ENCODE measurements at regions not wholly inside any gene's neighbourhood (a gene's known extent, or its start where the extent isn't known, plus 50 kb on each side); places are given as distances from the start of the nearest gene placed in this dataset.
"Not testable (repeated sequence)": the region's sequence is repeated elsewhere in the genome, so short reads cannot be mapped to it uniquely, and the experiment has no call there.

DNA sequence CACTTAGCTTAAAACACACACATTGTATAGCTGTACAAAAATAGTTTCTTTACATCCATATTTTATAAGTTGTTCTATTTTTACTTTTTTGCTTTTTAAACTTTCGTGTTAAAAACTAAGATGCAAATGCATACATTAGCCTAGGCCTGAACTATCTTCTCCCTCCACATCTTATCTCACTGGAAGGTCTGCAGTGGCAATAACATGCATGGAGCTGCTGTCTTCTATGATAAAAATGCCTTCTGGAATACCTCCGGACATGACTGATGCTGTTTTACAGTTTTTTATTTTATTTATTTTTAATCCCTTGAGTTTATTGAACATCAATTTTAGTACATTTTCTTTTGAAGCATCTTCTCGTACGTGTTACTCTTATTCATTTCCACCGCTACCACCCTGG, 112.3 kb upstream of the TSPAN8 start:
- H3K27ac Mint-ChIP-seq: no peak overlapping the region
- H3K36me3 Mint-ChIP-seq (ENCODE audit: low read depth): no peaks in the 10 kb centered on the region
- peaks cover 22% of the 10 kb centered on the region for H3K9me3 Mint-ChIP-seq
- H3K4me3 Mint-ChIP-seq: no peak overlapping the region
- no peaks in the 10 kb centered on the region for H3K27me3 Mint-ChIP-seq (ENCODE audit: insufficient read depth)
- DNase-seq: no peak
- no peaks in the 10 kb centered on the region for H3K4me1 Mint-ChIP-seq (ENCODE audit: low read depth)
- TF ChIP-seq CTCF (IDR thresholded peaks at IDR 0.05): no peak

GRCh38 chr12:71269281-71269598, 111.4 kb upstream of the TSPAN8 start:
- no peak overlapping the region for H3K4me3 Mint-ChIP-seq
- TF ChIP-seq CTCF (IDR thresholded peaks at IDR 0.05): no peak
- no peaks in the 10 kb centered on the region for H3K4me1 Mint-ChIP-seq (ENCODE audit: low read depth)
- no peak overlapping the region for H3K27ac Mint-ChIP-seq
- no peak for DNase-seq
- no peaks in the 10 kb centered on the region for H3K36me3 Mint-ChIP-seq (ENCODE audit: low read depth)
- H3K9me3 Mint-ChIP-seq: peaks cover 22% of the 10 kb centered on the region
- H3K27me3 Mint-ChIP-seq (ENCODE audit: insufficient read depth): no peaks in the 10 kb centered on the region

DNA sequence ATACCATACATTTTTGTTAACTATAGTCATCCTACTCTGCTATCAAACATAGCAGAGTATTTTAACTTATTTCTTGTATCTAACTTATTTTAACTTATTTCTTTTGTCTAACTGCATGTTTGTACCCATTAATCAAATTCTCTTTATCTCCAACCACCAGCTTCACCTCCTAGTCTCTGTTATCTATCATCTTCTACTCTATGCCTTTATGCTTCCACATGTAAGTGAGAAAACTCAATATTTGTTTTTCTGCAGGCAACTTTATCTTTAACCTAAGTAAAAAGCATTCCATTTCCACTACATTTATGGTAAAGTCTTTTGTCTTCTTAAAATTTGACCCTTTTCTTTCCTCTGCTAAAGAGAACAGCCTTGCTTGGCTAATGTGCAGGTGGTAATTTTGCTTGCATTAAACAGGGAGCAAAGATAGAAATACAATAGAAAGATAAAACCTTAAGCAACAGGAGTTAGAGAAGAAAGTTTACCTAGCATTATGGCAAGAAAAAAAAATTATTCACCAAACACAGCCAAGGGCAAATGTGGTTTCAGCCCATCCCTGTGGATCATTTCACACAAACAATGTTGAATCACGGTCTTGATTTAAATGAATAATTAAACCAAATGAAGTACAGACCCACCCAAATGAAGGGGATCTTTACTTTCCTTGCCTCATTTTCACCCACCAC, 110.9 kb upstream of the TSPAN8 start:
- no peak for TF ChIP-seq CTCF (IDR thresholded peaks at IDR 0.05)
- peaks cover 22% of the 10 kb centered on the region for H3K9me3 Mint-ChIP-seq
- DNase-seq: no peak
- no peaks in the 10 kb centered on the region for H3K36me3 Mint-ChIP-seq (ENCODE audit: low read depth)
- H3K27me3 Mint-ChIP-seq (ENCODE audit: insufficient read depth): no peaks in the 10 kb centered on the region
- H3K4me3 Mint-ChIP-seq: no peak overlapping the region
- no peaks in the 10 kb centered on the region for H3K4me1 Mint-ChIP-seq (ENCODE audit: low read depth)
- H3K27ac Mint-ChIP-seq: no peak overlapping the region

DNA sequence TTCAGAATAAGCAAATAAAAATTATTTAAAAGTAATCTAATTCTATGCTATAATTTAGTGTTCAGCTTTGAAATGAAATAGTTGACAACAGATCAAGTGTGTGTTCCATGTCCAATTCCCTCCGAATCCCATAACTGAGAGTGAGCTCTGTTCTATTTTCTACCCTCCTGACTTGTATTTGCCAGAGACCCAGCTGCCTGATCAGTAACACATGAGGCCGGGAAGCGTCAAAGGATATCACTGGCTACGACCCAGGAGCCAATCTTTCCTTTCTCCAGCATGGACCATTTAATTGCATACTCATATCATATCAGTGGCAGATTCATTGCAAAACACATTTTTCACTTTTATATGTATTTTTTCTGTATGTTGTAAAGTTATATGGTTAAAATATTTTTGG, 108.8 kb upstream of the TSPAN8 start:
- Mint-ChIP-seq H3K4me1 (ENCODE audit: low read depth) (no peaks in the 10 kb centered on the region), H3K4me3 (no peak overlapping the region), H3K27me3 (ENCODE audit: insufficient read depth) (no peaks in the 10 kb centered on the region), H3K9me3 (peaks cover 26% of the 10 kb centered on the region), H3K36me3 (ENCODE audit: low read depth) (no peaks in the 10 kb centered on the region), H3K27ac (no peak overlapping the region)
- TF ChIP-seq CTCF (IDR thresholded peaks at IDR 0.05): no peak
- no peak for DNase-seq

- not testable (repeated sequence) for H3K36me3 Mint-ChIP-seq (ENCODE audit: low read depth); H3K27ac Mint-ChIP-seq; DNase-seq; H3K4me1 Mint-ChIP-seq (ENCODE audit: low read depth); H3K4me3 Mint-ChIP-seq; H3K27me3 Mint-ChIP-seq (ENCODE audit: insufficient read depth)
- peaks cover 20% of the 10 kb centered on the region for H3K9me3 Mint-ChIP-seq
Observed at GRCh38 chr12:71265731-71266130, 107.9 kb upstream of the TSPAN8 start.

- Mint-ChIP-seq H3K9me3 (peaks cover 23% of the 10 kb centered on the region), H3K27me3 (ENCODE audit: insufficient read depth) (no peaks in the 10 kb centered on the region)
- DNase-seq: no peak
Observed at GRCh38 chr12:71262466-71262865, 104.7 kb upstream of the TSPAN8 start.

More at GRCh38 chr12:71262466-71262865, 104.7 kb upstream of the TSPAN8 start:
- no peak for TF ChIP-seq CTCF (IDR thresholded peaks at IDR 0.05)
- H3K4me1 Mint-ChIP-seq (ENCODE audit: low read depth): no peaks in the 10 kb centered on the region
- no peak overlapping the region for H3K27ac Mint-ChIP-seq
- no peak overlapping the region for H3K4me3 Mint-ChIP-seq
- no peaks in the 10 kb centered on the region for H3K36me3 Mint-ChIP-seq (ENCODE audit: low read depth)
